A673 (cell line): ENCODE measurements at regions not wholly inside any gene's neighbourhood (a gene's known extent, or its start where the extent isn't known, plus 50 kb on each side); places are given as distances from the start of the nearest gene placed in this dataset.

Experiments
- BruUV-seq: library from RNA; stranded (reverse); fragments of 400-500 nt; replicated peaks from 2 replicates; lab custom pipeline; 2021; lab: Mats Ljungman, UMichigan
- CTCF ChIA-PET: fragments of 300-600 bp; sonication (Branson Sonifier 250); formaldehyde crosslinking; loops from one replicate; lab custom pipeline; 2022; ENCODE audit warnings: antibody characterized with exemption; lab: Charles Lee
- POLR2A ChIA-PET: fragments of 300-600 bp; sonication (Branson Sonifier 250); formaldehyde crosslinking; loops from one replicate; lab custom pipeline; 2022; ENCODE audit warnings: antibody characterized with exemption; ENCODE audit not compliant: low non-redundant PET; lab: Charles Lee
- DNase-seq: peaks from one replicate; pipeline ENCODE4 v3.0.0-alpha.2; 2015; ENCODE audit warnings: low spot score
- H3K27ac ChIP-seq: fragments of 200-600 bp; sonication (generic); 2 replicates; pipeline ENCODE4 v1.5.1; 2016; ENCODE audit warnings: mixed run types, low read depth, mild to moderate bottlenecking, mixed read lengths, antibody characterized with exemption, low read length; ENCODE audit not compliant: poor library complexity, severe bottlenecking
- H3K27me3 ChIP-seq: fragments of 200-600 bp; sonication (generic); replicated peaks from 2 replicates; pipeline ENCODE4 v1.6.1; 2017; ENCODE audit warnings: mixed run types, low read depth, mild to moderate bottlenecking, mixed read lengths, antibody characterized with exemption, low read length; ENCODE audit not compliant: insufficient read depth, poor library complexity
- H3K36me3 ChIP-seq: fragments of 200-600 bp; sonication (generic); 2 replicates; pipeline ENCODE4 v1.6.1; 2016; ENCODE audit warnings: mixed run types, mild to moderate bottlenecking, mixed read lengths, antibody characterized with exemption, low read length; ENCODE audit not compliant: insufficient read depth, poor library complexity, severe bottlenecking
- H3K4me1 ChIP-seq: fragments of 200-600 bp; sonication (generic); 2 replicates; pipeline ENCODE4 v1.6.1; 2017; ENCODE audit warnings: mixed run types, mild to moderate bottlenecking, mixed read lengths, antibody characterized with exemption, low read length; ENCODE audit not compliant: insufficient read depth, poor library complexity, severe bottlenecking
- H3K4me3 ChIP-seq: fragments of 200-600 bp; sonication (generic); 2 replicates; pipeline ENCODE4 v1.5.1; 2016; ENCODE audit warnings: low read depth, mixed run types, mild to moderate bottlenecking, mixed read lengths, low read length; ENCODE audit not compliant: poor library complexity, severe bottlenecking
- H3K9me3 ChIP-seq: fragments of 200-600 bp; sonication (generic); 2 replicates; pipeline ENCODE4 v1.6.1; 2016; ENCODE audit warnings: mixed run types, low read depth, mild to moderate bottlenecking, mixed read lengths, antibody characterized with exemption, low read length; ENCODE audit not compliant: poor library complexity, severe bottlenecking
- EZH2 ChIP-seq: fragments of 200-600 bp; sonication (generic); IDR thresholded peaks from 2 replicates; pipeline ENCODE4 v1.6.1; 2017; ENCODE audit warnings: borderline replicate concordance, low read depth, mild to moderate bottlenecking, mixed read lengths, antibody characterized with exemption, low read length; ENCODE audit not compliant: poor library complexity, severe bottlenecking
- intact Hi-C: fragments of 100-400 bp; cut with micrococcal nuclease; formaldehyde crosslinking; loops from one replicate; pipeline ENCODE4 v1.10.0; 2022; ENCODE audit not compliant: unreplicated experiment
- TF ChIP-seq, protein P1 (sequence below): fragments of 300-800, 200-600 bp; sonication (generic); conservative IDR thresholded peaks from 2 replicates; pipeline ENCODE4 v1.5.1; 2017; ENCODE audit warnings: low read depth, mild to moderate bottlenecking, antibody characterized with exemption, low read length, moderate library complexity, mixed read lengths

DNA sequence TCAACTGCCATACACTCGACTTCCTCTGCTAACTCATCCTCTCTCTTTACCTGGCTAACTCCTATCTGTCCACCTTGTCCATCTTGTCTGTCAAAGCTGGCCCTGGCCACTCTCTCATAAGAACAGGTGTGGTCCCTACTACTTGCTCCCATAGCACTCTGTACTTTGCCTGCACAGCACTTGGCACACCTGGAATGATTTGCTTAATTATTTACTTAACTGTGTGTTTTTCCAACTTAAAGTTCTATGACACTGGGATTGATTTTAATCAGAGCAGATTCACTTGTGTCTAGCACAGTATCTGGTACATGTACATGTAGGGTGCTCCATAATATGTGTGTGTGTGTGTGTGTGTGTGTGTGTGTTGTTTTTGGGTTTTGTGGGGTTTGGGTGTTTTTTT lies 111.6 kb downstream of the ZNF281 start:
- intact Hi-C loops = no loop called here
- H3K4me1 ChIP-seq = peaks cover 6% of the 10 kb centered on the region
- ChIA-PET CTCF (no interaction called here), POLR2A (no interaction called here)
- no peak overlapping the region for H3K27ac ChIP-seq
- no peak overlapping the region for H3K4me3 ChIP-seq
- H3K27me3 ChIP-seq = no peaks in the 10 kb centered on the region
- TF ChIP-seq, protein P1, sequence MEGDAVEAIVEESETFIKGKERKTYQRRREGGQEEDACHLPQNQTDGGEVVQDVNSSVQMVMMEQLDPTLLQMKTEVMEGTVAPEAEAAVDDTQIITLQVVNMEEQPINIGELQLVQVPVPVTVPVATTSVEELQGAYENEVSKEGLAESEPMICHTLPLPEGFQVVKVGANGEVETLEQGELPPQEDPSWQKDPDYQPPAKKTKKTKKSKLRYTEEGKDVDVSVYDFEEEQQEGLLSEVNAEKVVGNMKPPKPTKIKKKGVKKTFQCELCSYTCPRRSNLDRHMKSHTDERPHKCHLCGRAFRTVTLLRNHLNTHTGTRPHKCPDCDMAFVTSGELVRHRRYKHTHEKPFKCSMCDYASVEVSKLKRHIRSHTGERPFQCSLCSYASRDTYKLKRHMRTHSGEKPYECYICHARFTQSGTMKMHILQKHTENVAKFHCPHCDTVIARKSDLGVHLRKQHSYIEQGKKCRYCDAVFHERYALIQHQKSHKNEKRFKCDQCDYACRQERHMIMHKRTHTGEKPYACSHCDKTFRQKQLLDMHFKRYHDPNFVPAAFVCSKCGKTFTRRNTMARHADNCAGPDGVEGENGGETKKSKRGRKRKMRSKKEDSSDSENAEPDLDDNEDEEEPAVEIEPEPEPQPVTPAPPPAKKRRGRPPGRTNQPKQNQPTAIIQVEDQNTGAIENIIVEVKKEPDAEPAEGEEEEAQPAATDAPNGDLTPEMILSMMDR = no peak
- TF ChIP-seq EZH2 = no peak
- H3K36me3 ChIP-seq = no peaks in the 10 kb centered on the region
- BruUV-seq = no TSS peak
- no peaks in the 10 kb centered on the region for H3K9me3 ChIP-seq
- no peak for DNase-seq

DNA sequence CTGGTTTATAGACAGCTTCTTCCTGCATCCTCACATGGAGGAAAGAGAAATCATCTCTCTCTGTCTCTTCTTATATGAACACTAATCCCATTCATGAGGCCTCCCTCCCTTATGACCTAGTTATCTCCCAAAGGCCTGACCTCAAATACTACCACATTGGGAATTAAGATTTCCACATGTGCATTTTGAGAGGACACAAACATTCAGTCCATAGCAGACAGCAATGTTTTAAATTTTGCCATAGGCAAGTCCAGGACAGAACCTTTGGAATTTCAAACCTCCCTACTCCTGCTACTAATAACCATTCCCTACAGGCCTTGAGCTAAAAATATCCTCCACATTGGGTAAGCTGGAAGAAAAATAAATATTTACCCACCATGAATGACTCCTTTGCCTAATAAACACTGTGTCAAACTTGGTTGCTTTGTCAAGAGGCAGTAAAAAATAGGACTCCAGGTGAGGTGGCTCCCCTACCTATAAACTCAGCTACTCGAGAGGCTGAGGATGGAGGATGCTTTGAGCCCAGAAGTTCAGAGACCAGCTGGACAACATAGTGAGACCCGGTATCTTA lies 113.7 kb downstream of the ZNF281 start:
- intact Hi-C loops = no loop called here

DNA sequence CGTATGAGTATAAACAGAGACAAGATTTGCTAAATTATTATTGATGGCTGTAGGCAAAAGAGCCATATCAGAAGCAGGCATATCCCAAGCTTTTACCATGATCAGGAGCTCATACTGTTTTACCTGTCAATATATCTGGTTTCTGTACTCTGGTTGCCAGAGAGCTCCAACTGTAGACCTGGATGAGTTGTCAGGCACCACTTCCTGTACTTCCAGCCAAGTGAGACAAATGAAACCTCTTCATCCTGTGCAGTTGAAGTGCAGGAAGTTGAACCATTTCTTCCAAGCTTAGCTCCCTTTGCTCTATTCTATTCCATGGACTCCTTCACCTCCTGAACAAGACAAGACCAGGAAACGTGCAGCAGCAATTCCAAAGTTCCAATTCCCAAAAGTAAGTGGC lies 115.6 kb downstream of the ZNF281 start:
- no peaks in the 10 kb centered on the region for H3K27me3 ChIP-seq
- no peaks in the 10 kb centered on the region for H3K4me1 ChIP-seq
- DNase-seq = no peak
- POLR2A ChIA-PET = no interaction called here
- no peaks in the 10 kb centered on the region for H3K36me3 ChIP-seq
- TF ChIP-seq EZH2 = no peak
- CTCF ChIA-PET = no interaction called here
- H3K4me3 ChIP-seq = no peak overlapping the region
- H3K27ac ChIP-seq = no peak overlapping the region
- BruUV-seq = no TSS peak
- no peaks in the 10 kb centered on the region for H3K9me3 ChIP-seq
- intact Hi-C loops = no loop called here

More for the DNA sequence above, 113.7 kb downstream of the ZNF281 start:
- ChIA-PET CTCF (no interaction called here), POLR2A (no interaction called here)
- no peak for DNase-seq
- Histone ChIP-seq H3K27ac (no peak overlapping the region), H3K36me3 (no peaks in the 10 kb centered on the region), H3K4me3 (no peak overlapping the region), H3K27me3 (no peaks in the 10 kb centered on the region), H3K9me3 (no peaks in the 10 kb centered on the region), H3K4me1 (no peaks in the 10 kb centered on the region)
- no TSS peak for BruUV-seq
- TF ChIP-seq EZH2 = no peak
- TF ChIP-seq, protein P1 = no peak

DNA sequence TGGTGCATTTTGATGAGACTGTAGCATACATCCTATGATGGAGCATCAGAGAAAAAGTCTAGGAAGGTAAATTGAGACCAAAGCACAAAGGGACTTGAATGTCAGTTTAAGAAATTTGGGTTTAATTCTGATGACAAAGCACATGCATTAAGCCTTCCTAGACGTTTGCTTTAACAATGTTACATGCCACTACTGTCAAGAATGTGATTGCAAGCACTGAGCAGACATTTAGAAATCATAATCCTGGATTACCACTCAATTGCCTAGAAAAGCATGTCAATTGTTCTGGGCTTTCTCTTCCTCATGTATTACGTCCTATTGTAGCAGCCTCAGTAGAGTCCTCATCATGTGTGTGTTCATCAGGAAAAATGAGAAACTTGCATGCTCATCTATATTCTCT lies 117.1 kb downstream of the ZNF281 start:
- POLR2A ChIA-PET = no interaction called here
- no peak for DNase-seq
- intact Hi-C loops = no loop called here

More for the DNA sequence above, 117.1 kb downstream of the ZNF281 start:
- no peaks in the 10 kb centered on the region for H3K9me3 ChIP-seq
- CTCF ChIA-PET = no interaction called here
- H3K27me3 ChIP-seq = no peaks in the 10 kb centered on the region
- no peaks in the 10 kb centered on the region for H3K36me3 ChIP-seq
- H3K4me3 ChIP-seq = no peak overlapping the region
- no peak overlapping the region for H3K27ac ChIP-seq
- H3K4me1 ChIP-seq = no peaks in the 10 kb centered on the region
- TF ChIP-seq, protein P1 = no peak
- TF ChIP-seq EZH2 = no peak
- BruUV-seq = no TSS peak
